HS-5 (cell line): ENCODE measurements at regions not wholly inside any gene's neighbourhood (a gene's known extent, or its start where the extent isn't known, plus 50 kb on each side); places are given as distances from the start of the nearest gene placed in this dataset.
A peak's percentile ranks its signal among the peaks of the same experiment; 100 is the strongest.
"Not testable (repeated sequence)": the region's sequence is repeated elsewhere in the genome, so short reads cannot be mapped to it uniquely, and the experiment has no call there.

ENCODE experiments used
- DNase-seq: peaks from one replicate; pipeline ENCODE4 v3.0.0-alpha.2; 2012; ENCODE audit warnings: low read depth

DNA sequence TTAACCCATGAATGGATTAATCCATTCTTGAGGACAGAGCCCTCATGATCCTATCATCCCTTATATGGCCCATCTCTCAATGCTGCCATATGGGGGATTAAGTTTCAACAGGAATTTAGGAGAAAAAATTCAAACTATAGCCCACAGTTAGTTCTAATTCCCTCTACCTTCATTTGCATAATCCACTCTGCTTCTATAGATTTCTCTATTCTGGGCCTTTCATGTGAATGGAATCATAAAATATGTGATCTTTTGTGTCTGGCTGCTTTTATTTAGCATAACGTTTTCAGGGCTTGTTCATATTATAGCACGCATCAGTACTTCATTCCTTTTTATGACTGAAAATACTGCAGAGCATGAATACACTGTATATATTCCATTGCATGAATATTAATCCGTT is 55.4 kb downstream of the CTSL start:
- no peak for DNase-seq

DNA sequence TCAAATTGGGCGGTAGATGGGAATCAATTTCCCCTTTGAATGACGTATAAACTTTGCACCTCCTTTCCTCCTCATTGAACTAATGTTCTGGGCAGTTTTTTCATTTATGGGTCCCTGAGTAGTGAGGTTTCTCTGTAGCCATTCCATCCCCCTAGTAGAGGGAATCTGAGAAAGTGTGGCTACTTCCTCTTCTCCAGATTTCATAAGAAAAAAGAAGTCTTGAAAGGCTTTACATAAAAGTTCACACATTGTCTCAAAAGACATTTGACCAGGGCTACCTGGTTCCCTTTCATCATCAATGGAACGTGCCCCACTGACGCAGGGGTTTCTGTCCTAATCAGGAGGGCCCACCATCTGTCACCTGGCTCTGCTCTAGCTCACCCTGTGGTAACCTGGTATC is 57.3 kb downstream of the CTSL start:
- no peak for DNase-seq

DNA sequence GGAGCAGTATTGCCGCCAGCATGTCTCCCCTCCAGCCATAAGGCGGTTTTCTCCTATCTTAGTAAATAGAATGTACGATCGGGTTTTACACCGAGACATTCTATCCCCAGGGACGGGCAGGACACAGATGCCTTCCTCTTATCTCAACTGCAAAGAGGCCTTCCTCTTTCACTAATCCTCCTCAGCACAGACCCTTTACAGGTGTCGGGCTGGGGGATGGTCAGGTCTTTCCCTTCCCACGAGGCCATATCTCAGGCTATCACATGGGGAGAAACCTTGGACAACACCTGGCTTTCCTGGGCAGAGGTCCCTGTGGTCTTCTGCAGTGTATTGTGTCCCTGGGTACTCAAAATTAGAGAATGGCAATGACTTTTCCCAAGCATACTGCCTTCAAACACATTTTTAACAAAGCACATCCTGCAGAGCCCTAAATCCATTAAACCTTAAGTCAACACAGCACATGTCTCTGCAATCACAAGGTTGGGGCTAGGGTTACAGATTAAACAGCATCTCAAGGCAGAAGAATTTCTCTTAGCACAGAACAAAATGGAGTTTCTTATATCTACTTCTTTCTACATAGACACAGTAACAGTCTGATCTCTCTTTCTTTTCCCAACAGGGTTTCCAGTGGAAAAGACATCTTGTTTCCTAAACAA is 59.5 kb downstream of the CTSL start:
- DNase-seq: not testable (repeated sequence)

DNA sequence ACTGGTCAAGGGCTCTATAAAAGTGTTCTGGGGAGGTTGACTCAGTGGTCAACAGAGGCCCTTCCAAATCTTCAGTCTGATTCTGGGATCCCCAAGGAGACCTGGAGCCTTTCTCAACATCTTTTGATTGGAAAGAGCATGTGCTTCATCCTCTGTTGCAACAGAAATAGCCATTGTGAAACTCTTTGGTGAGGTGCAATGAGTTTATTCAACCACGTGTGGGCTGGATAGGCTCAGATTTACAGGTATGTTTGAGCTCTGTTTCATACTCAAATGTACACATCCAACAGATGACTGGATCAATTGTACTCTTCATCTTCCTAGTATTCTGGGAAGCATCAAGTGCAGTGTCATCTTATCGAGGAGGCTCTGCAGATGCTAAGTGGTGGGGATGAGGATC is 60.5 kb downstream of the CTSL start:
- DNase-seq: no peak

- DNase-seq: no peak
These were observed 61.0 kb downstream of the CTSL start for GRCh38 chr9:87786876-87787275.

GRCh38 chr9:87787735-87788134 is 61.8 kb downstream of the CTSL start:
- no peak for DNase-seq

DNA sequence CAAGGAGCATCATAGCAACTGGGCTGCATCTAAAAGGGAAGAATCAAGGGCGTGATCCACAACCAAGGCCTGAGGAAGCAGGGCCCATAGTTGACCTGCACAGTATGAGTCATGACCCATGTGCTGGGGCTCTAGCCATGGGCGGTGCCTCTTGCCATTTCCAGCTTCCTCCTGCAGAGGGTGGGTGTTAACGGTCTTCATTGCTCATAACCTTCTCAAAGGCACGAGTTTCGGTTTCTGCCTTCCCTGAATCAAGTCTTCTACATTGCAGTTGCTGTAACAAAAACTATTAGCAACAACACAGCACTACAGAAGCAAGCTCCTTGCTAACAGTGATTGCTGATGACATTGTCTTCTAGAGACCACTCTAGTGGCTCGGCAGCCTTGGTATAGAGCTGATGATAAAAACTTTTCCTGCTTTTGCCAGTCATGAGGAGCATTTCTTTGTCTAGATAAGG is 66.9 kb downstream of the CTSL start:
- DNase-seq: peak; percentile 91

DNA sequence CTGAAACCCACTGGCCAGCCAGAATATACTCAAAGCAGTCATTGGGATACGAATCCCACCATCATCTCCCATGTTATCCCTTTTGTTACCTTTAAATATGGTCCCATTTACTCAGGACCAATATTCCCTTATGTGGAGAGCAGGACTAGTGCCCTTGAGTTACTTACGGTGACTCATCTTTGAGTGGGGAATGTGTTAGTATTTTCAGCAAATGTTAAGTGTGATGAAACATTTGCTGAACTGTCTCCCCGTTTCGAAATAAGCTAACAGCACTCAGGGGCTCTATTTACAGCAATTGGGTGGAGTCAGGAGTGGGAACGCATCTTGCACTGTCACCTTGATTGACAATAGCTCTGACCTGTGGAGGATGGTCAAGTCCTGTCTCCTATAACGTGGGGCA is 67.4 kb downstream of the CTSL start:
- DNase-seq: peak; percentile 82

GRCh38 chr9:87795178-87795577 is 69.3 kb downstream of the CTSL start:
- DNase-seq: no peak

GRCh38 chr9:87796196-87796595 is 70.3 kb downstream of the CTSL start:
- no peak for DNase-seq

- no peak for DNase-seq
These were observed 72.4 kb downstream of the CTSL start for GRCh38 chr9:87798261-87798833.

GRCh38 chr9:87799503-87799902 is 73.6 kb downstream of the CTSL start:
- no peak for DNase-seq

- DNase-seq: no peak
These were observed 74.5 kb downstream of the CTSL start for GRCh38 chr9:87800456-87800855.

DNA sequence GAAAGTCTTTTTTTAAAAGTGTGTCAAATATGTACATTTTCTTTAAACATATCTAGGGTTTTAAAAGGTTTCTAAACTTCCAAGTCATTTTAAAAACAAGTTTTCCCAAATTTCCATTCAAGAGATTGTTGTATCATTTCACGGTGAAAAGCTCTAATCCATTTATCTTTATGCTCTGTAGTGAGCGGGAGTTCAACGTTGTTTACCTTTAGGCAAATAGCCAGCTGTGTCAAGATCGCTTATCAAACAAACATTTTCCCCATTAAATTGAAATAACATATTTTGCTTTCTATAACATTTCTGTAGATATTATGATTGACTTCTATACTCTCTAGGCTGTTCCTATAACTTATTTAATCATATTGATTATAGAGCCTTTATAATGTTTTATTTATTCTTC is 75.1 kb downstream of the CTSL start:
- DNase-seq: no peak

DNA sequence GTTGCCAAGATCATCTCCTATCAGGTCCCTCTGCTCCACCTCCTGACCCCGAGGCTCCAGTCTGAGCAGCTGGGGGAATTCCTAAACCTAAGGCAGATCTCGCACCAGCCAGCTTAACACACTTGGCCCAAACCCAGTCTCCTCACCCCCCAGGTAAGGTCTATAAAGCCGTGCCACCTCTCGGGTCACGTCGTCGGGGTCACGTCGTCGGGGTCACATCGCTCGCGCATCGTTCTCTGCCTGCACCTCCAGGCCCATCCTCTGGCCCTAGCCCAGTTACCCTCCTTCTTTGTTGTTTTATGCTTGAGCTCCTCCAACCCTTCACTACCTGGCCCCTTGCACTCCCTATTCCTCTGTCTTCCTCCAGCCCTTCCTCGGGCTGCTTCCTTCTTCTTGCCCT is 77.2 kb downstream of the CTSL start:
- DNase-seq: no peak

- no peak for DNase-seq
These were observed 77.9 kb downstream of the CTSL start for GRCh38 chr9:87803623-87804345.

GRCh38 chr9:87805259-87805658 is 77.4 kb upstream of the SPATA31E1 start:
- no peak for DNase-seq

GRCh38 chr9:87810008-87810407 is 72.7 kb upstream of the SPATA31E1 start:
- no peak for DNase-seq

GRCh38 chr9:87810679-87811178 is 71.9 kb upstream of the SPATA31E1 start:
- no peak for DNase-seq

- peak; percentile 25 for DNase-seq
These were observed 70.1 kb upstream of the SPATA31E1 start for GRCh38 chr9:87812375-87813118.

GRCh38 chr9:87813119-87813463 is 69.6 kb upstream of the SPATA31E1 start:
- DNase-seq: no peak

DNA sequence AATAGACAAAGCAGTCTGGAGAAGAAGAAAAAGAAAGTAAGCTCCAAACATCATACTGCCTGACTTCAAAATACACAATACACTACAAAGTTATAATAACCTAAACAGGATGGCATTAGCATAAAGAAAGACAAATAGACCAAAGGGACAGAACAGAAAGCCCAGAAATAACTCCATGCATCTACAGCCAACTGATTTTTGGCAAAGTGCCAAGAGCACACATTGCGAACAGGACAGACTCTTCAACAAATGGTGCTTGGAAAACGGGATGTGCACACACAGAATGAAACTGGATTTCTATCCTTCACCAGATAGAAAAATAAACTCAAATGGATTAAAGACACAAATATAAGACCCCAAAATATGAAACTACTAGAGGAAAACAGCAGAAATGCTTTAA is 66.6 kb upstream of the SPATA31E1 start:
- no peak for DNase-seq

DNA sequence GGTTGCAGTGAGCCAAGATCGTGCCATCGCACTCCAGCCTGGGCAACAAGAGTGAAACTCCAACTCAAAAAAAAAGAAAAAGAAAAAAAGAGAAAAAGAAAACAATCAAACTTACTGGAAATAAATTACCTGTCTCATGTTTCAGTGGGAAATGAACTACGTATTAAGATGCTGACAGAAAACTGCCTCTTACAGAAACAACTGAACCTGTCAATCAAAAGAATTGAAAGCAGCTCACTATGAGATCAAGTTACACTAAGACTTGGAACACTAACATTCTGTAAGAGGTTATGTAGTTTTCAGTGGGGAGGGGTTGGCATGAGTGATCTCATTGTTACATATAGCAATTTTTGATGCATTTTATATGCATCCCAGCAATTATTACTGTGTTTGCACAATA is 64.4 kb upstream of the SPATA31E1 start:
- no peak for DNase-seq
